Common myeloid progenitor, CD34-positive (primary cell): ENCODE measurements at regions not wholly inside any gene's neighbourhood (a gene's known extent, or its start where the extent isn't known, plus 50 kb on each side); places are given as distances from the start of the nearest gene placed in this dataset.
A peak's percentile ranks its signal among the peaks of the same experiment; 100 is the strongest.

ENCODE experiments used
- CTCF ChIA-PET: fragments of 350-600 bp; sonication (Branson Sonifier 250); formaldehyde crosslinking; loops from one replicate; lab custom pipeline; 2021; ENCODE audit warnings: antibody characterized with exemption; lab: Charles Lee
- POLR2A ChIA-PET: fragments of 350-600 bp; sonication (Branson Sonifier 250); formaldehyde crosslinking; loops from one replicate; lab custom pipeline; 2021; ENCODE audit warnings: antibody characterized with exemption; lab: Charles Lee
- DNase-seq, 3 donors: peaks; one replicate each; pipeline versions ENCODE4 v3.0.0 to v3.0.0-alpha.2; 2013
- H3K27ac ChIP-seq, 2 experiments: 1 replicate in 1 of 2; 2 replicates in 1 of 2; pipeline ENCODE4 v1.7.0; 2013; ENCODE audit warnings: inconsistent platforms in 2 of 2, low read length in 2 of 2, mild to moderate bottlenecking in 2 of 2, low read depth in 1 of 2, moderate library complexity in 1 of 2; ENCODE audit not compliant: severe bottlenecking in 2 of 2, insufficient read depth in 1 of 2, poor library complexity in 1 of 2
- H3K27me3 ChIP-seq, 5 experiments: replicated peaks in 2 of 5; 1 replicate in 3 of 5; 2 replicates in 2 of 5; pipeline versions ENCODE4 v1.6.1 to v1.7.0; 2013; ENCODE audit warnings: low read length in 4 of 5, mild to moderate bottlenecking in 2 of 5, moderate library complexity in 2 of 5, inconsistent platforms in 1 of 5; ENCODE audit not compliant: insufficient read depth in 5 of 5, control insufficient read depth in 4 of 5
- H3K36me3 ChIP-seq, 4 experiments: 1 replicate in 2 of 4; 2 replicates in 2 of 4; pipeline versions ENCODE4 v1.6.1 to v1.7.0; 2013; ENCODE audit warnings: low read length in 3 of 4, control low read depth in 1 of 4, mild to moderate bottlenecking in 1 of 4; ENCODE audit not compliant: control insufficient read depth in 4 of 4, insufficient read depth in 4 of 4
- H3K4me1 ChIP-seq, 4 experiments: 1 replicate in 3 of 4; 2 replicates in 1 of 4; pipeline versions ENCODE4 v1.6.1 to v1.7.1; 2013; ENCODE audit warnings: low read length in 3 of 4, mild to moderate bottlenecking in 3 of 4, control low read depth in 1 of 4, inconsistent platforms in 1 of 4, moderate library complexity in 1 of 4; ENCODE audit not compliant: control insufficient read depth in 4 of 4, insufficient read depth in 4 of 4; ENCODE audit errors: control extremely low read depth in 1 of 4
- H3K4me3 ChIP-seq, 7 experiments: 1 replicate in 4 of 7; 2 replicates in 3 of 7; pipeline versions ENCODE4 v1.5.1 to v1.7.0; 2013; ENCODE audit warnings: mild to moderate bottlenecking in 7 of 7, low read length in 6 of 7, moderate library complexity in 6 of 7, inconsistent platforms in 2 of 7, low read depth in 2 of 7, control low read depth in 1 of 7; ENCODE audit not compliant: insufficient read depth in 4 of 7, control insufficient read depth in 1 of 7; ENCODE audit errors: extremely low read depth in 1 of 7
- H3K9me3 ChIP-seq, 5 experiments: 1 replicate in 4 of 5; 2 replicates in 1 of 5; pipeline versions ENCODE4 v1.6.1 to v1.7.1; 2013; ENCODE audit warnings: low read length in 4 of 5, mild to moderate bottlenecking in 2 of 5, inconsistent platforms in 1 of 5, low read depth in 1 of 5, moderate library complexity in 1 of 5; ENCODE audit not compliant: control insufficient read depth in 4 of 5, insufficient read depth in 2 of 5; ENCODE audit errors: control extremely low read depth in 1 of 5
- WGBS: methylation state at CpG from one replicate; pipeline ENCODE4 v1.1.5; 2013; ENCODE audit not compliant: insufficient coverage; 5-methylcytosine and 5-hydroxymethylcytosine counted together

GRCh38 chr13:85655040-85655439 lies 144.2 kb downstream of the SLITRK6 start:
- no peak overlapping the region for H3K4me3 ChIP-seq
- H3K27me3 ChIP-seq: no peaks in the 10 kb centered on the region
- H3K9me3 ChIP-seq: no peaks in the 10 kb centered on the region
- WGBS: no CpG with 5 or more reads among the region's 1 CpG
- H3K36me3 ChIP-seq: no peaks in the 10 kb centered on the region
- H3K4me1 ChIP-seq: no peaks in the 10 kb centered on the region
- no peak overlapping the region for H3K27ac ChIP-seq
- DNase-seq: no peak
- CTCF ChIA-PET: interaction anchor here (0.7 to 0.8 kb wide), 2 partner anchors 10 to 1132 kb away, joined by 3 to 4 read pairs; no protein-coding TSS in a partner anchor
- POLR2A ChIA-PET: interaction anchor here (0.5 kb wide), 1 partner anchor 21 kb away, joined by 3 read pairs; no protein-coding TSS in a partner anchor

GRCh38 chr13:85654227-85654626 lies 145.0 kb downstream of the SLITRK6 start:
- ChIA-PET POLR2A (no interaction called here), CTCF (interaction anchor here (0.7 to 0.8 kb wide), 2 partner anchors 9 to 1133 kb away, joined by 3 to 4 read pairs; no protein-coding TSS in a partner anchor)
- peak in 2 of 3 donors; percentile 61 to 75 for DNase-seq
- no peak overlapping the region for H3K27ac ChIP-seq
- H3K36me3 ChIP-seq: no peaks in the 10 kb centered on the region
- H3K27me3 ChIP-seq: no peaks in the 10 kb centered on the region
- 57% methylated on average over 1 of the region's 2 CpGs for WGBS
- H3K9me3 ChIP-seq: no peaks in the 10 kb centered on the region
- H3K4me1 ChIP-seq: no peaks in the 10 kb centered on the region
- H3K4me3 ChIP-seq: no peak overlapping the region

- WGBS: 97% methylated on average over 3 of the region's 3 CpGs
- CTCF ChIA-PET: no interaction called here
- POLR2A ChIA-PET: no interaction called here
These were observed 145.5 kb downstream of the SLITRK6 start for GRCh38 chr13:85653681-85654080.

GRCh38 chr13:85652491-85652890 lies 146.7 kb downstream of the SLITRK6 start:
- no peaks in the 10 kb centered on the region for H3K4me1 ChIP-seq
- no peaks in the 10 kb centered on the region for H3K27me3 ChIP-seq
- no peak overlapping the region for H3K27ac ChIP-seq
- H3K4me3 ChIP-seq: no peak overlapping the region
- CTCF ChIA-PET: no interaction called here
- no peaks in the 10 kb centered on the region for H3K9me3 ChIP-seq
- DNase-seq: no peak
- 100% methylated on average over 1 of the region's 1 CpG for WGBS
- POLR2A ChIA-PET: interaction anchor here (0.6 kb wide), 1 partner anchor 276 kb away, joined by 3 read pairs; no protein-coding TSS in a partner anchor
- H3K36me3 ChIP-seq: no peaks in the 10 kb centered on the region

More at GRCh38 chr13:85653681-85654080, 145.5 kb downstream of the SLITRK6 start:
- H3K36me3 ChIP-seq: no peaks in the 10 kb centered on the region
- no peak overlapping the region for H3K4me3 ChIP-seq
- H3K27ac ChIP-seq: no peak overlapping the region
- H3K9me3 ChIP-seq: no peaks in the 10 kb centered on the region
- no peak for DNase-seq
- no peaks in the 10 kb centered on the region for H3K27me3 ChIP-seq
- no peaks in the 10 kb centered on the region for H3K4me1 ChIP-seq

- no peak for DNase-seq
- Histone ChIP-seq H3K36me3 (no peaks in the 10 kb centered on the region), H3K27me3 (no peaks in the 10 kb centered on the region), H3K4me3 (no peak overlapping the region), H3K9me3 (no peaks in the 10 kb centered on the region), H3K27ac (no peak overlapping the region), H3K4me1 (no peaks in the 10 kb centered on the region)
- 60% methylated on average over 1 of the region's 4 CpGs for WGBS
- POLR2A ChIA-PET: no interaction called here
- CTCF ChIA-PET: interaction anchor here (0.9 kb wide), 1 partner anchor 11 kb away, joined by 3 read pairs; no protein-coding TSS in a partner anchor
These were observed 147.8 kb downstream of the SLITRK6 start for GRCh38 chr13:85651440-85651839.

GRCh38 chr13:85650613-85651012 lies 148.6 kb downstream of the SLITRK6 start:
- CTCF ChIA-PET: no interaction called here
- no peak overlapping the region for H3K27ac ChIP-seq

GRCh38 chr13:85640727-85641126 lies 158.5 kb downstream of the SLITRK6 start:
- no peak overlapping the region for H3K4me3 ChIP-seq
- H3K9me3 ChIP-seq: peaks cover 0 to 4% (median 0%) of the 10 kb centered on the region in 5 experiments
- ChIA-PET POLR2A (no interaction called here), CTCF (no interaction called here)
- no CpG with 5 or more reads among the region's 3 CpGs for WGBS
- H3K36me3 ChIP-seq: no peaks in the 10 kb centered on the region
- no peak overlapping the region for H3K27ac ChIP-seq
- no peaks in the 10 kb centered on the region for H3K27me3 ChIP-seq
- no peak for DNase-seq
- H3K4me1 ChIP-seq: no peaks in the 10 kb centered on the region

More at GRCh38 chr13:85650613-85651012, 148.6 kb downstream of the SLITRK6 start:
- 100% methylated on average over 2 of the region's 2 CpGs for WGBS
- Histone ChIP-seq H3K27me3 (no peaks in the 10 kb centered on the region), H3K4me1 (no peaks in the 10 kb centered on the region), H3K36me3 (no peaks in the 10 kb centered on the region), H3K9me3 (no peaks in the 10 kb centered on the region), H3K4me3 (no peak overlapping the region)
- no peak for DNase-seq
- POLR2A ChIA-PET: no interaction called here
